NCI-H69 (cell line): ENCODE measurements at regions not wholly inside any gene's neighbourhood (a gene's known extent, or its start where the extent isn't known, plus 50 kb on each side); places are given as distances from the start of the nearest gene placed in this dataset.

ENCODE experiments used
- DNase-seq: peaks from one replicate; lab custom pipeline; 2025; lab: John Stamatoyannopoulos, UW

DNA sequence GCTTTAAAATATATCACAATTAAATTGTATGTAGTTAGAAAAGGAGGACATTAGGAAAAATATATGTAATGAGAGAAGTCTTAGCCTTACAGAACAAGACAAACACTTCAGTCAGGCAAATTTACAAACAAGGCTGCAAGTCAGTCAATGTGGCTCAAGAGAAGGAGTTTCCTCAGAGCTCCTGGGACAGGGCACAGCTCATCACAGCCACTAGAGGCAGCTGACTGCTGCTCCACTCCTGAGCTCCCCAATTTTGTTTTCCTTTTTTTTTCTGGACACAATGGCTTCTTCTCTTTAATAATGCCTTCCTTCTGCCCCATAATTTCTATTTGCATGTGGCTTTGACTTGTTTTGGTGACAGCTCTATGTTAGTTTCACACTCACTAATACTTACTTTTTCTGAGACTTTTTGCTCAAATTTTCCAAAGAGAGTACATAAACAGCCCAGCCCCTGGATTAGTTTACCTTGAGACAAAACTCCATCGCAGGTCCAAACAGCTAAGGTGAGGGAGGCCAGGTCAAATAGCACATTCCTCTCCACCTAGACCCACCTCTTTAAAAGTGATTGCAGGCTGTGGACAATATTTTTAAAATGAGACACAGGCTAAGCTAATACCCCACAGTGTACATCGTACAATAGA, 850.4 kb upstream of the FRG1 start:
- DNase-seq = peak; percentile 11

DNA sequence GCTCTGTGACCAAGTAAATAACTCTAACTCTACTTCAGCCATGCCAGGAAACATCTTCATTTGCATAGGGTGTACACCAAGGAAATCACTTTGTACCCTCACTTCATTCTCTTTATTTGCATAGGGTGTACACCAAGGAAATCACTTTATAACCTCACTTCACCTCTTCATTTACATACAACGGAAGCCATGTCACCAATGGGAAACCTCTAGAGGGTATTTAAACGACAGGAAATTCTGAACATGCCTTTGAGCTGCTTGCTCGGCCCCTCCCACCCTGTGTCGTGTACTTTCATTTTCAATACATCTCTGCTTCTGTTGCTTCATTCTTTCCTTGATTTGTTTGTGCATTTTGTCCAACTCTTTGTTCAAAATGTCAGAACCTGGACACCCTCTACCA, 848.1 kb upstream of the FRG1 start:
- no peak for DNase-seq

DNA sequence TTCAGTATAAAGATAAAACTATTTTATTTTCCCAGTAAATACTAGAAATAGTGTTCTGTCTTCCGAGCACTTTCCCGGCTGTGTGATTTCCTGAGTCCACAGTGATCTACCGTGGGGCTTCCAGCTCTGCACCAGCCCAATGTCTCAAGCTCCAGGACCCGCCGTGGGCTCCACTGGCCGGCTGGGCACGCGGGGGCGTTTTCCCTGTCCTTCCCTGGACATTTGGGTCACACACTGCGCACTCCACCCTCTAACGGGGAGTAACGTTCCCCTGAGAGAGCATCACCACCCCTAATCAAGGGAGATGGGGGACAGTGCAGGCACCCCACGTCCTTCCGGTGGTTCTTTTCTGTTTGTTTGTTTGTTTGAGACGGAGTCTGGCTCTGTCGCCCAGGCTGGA, 844.6 kb upstream of the FRG1 start:
- no peak for DNase-seq

DNA sequence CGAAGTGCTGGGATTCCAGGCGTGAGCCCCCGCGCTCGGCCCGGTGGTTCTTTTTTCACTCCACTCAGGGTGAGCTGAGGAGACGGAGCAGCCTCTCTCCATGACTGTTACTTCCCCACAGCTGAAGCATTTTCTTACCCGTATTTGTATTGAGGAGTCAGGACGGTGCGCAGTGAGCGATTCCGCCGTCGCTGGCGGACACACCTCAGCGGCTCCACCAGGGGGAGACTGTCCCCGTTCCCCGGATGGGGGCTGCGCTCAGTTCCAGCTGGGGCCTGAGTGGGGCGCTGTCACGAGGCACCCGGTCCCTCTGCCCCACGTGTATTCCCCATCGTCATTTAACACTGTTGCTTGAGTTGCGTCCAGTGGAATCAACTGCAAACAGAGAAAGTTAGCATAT, 844.0 kb upstream of the FRG1 start:
- DNase-seq = no peak

DNA sequence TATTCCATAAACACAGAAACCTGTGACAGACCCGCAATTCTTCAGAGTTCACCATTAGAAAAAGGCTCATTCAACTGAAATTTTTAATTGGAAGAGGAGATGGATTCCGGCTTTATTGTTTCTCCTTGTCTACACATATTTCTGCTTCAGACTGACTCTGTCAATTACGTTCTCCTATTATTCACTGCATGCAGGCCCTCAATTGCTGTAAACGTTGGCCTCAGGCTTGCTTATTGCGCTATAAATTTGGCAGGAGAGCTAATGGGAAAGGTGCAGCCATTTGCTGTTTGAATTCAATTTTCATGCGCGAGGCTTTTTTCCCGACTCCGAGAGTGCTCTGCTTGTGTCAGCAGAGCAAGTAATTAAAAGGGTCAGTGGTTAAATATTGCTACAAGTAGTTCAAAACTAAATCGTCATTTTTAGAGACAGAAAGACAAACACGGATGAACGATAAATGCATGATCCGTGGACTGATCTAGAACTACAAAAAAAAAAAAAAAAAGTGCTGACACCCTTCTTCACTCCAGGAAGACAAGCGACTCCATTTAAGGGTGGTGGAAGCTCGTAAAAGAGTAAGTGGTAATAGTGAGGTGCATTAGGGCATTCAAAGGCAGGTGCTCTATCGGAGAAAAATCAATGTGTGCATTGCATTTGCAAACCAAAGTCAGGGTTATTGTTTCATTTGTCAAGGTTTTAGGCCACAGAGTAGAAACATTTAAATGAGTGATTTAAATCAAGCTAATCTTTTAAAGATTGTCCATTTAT, 841.6 kb upstream of the FRG1 start:
- peak; percentile 53 for DNase-seq

DNA sequence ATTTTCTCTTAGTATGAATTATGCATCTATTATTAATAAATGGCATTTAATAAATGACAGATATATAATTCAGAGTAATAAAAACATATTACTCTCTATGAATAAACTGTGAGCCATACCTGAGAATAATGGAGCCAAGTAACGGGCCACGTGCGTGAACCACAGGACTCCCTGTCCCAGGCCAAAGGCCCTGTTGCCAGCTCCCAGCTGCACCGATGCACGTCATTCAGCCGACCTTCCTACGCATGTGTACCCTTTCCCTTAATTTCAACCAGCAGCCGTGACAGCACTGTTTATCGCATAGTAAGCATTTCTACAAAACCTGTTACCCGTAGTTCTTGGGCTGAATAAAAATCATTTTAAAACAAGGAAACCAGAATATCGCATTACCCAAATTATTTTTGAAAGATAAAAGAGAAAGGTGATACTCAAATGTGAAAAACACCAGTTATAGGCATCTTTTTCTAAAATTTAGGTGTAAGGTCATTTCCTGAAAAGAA, 827.2 kb upstream of the FRG1 start:
- DNase-seq = no peak

DNA sequence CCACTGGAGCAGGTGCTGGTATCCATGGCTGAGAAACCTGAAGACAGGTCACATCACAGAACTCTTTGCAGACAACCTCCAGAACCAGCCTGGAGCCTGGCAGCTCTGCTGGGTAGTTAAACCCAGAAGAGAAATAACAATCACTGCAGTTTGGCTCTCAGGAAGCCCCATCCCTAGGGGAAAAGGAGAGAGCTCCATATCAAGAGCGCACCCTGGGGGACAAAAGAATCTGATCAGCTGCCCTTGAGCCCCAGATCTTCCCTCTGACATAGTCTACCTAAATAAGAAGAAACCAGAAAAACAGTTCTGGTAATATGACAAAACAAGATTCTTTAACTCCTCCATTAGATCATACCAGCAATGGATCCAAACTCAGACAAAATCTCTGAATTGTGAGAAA, 823.2 kb upstream of the FRG1 start:
- peak; percentile 1 for DNase-seq

DNA sequence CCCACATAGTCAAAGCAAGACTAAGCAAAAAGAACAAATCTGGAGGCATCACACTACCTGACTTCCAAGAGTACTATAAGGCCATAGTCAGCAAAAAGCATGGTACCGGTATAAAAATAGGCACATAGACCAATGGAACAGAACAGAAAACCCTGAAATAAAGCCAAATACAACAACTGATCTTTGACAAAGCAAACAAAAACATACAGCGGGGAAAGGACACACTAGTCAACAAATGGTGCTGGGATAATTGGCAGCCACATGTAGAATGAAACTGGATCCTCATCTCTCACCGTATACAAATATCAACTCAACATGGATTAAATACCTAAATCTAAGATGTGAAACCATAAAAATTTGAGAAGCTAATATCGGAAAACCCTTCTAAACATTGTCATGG, 819.3 kb upstream of the FRG1 start:
- DNase-seq = peak; percentile 18

DNA sequence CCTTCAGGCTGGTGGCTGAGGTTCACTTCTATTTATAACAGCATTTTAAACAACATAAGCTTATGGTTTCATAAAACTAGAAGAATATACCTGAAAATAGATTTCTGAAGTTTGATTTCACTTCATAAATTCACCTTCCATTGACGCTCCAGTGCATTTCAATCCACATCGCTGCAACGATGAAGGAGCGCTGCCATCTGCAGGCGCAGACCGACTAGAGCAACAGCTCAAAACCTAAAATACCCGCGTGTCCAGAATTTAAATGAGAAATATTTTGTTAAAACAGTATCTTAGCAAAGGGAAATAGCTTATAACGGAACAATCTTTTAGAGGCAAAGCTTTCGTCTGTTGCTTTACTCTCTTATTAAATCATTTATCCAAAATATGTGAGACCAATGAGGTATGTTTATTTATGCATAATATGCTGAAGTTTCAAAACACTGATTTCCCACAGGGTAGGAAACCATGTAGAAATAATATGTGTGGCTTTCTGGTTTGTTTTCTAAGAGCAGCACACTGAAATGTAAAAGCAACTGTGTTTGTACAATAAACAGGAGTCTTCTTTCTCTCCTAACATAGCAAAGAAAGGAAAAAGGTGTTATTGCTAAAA, 816.4 kb upstream of the FRG1 start:
- DNase-seq = peak; percentile 51

DNA sequence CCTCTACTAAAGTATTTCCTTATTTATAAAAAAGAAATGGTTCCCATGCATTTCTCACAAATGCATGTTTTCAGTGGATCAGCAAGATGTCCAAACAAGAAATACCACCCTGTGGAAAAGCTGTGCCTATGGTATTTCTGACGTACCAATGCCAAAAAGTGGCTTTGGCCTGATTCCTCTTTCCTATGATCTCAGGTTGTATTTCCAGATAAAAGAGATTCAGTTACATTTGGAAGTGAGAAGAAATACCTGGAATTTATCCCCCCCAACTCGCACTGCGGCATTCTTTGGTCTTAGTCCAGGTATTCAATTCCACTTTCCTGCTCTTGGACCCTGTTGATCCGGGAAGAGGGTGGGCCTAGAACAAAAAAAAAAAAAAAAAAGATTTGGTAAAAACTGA, 815.9 kb upstream of the FRG1 start:
- DNase-seq = no peak

DNA sequence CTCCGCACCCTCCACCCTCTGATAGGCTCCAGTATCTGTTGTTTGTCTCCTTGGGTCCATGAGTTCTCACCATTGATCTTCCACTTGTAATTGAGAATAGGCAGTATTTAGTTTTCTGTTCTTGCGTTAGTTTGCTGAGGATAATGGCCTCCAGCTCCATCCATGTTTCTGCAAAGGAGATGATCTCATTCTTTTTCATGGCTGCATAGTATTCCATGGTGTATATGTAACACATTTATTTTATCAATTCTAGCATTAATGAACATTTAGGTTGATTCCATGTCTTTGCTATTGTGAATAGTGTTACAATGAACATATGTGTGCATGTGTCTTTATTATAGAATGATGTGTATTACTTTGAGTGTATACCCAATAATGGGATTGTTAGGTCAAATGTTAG, 814.6 kb upstream of the FRG1 start:
- DNase-seq = no peak

DNA sequence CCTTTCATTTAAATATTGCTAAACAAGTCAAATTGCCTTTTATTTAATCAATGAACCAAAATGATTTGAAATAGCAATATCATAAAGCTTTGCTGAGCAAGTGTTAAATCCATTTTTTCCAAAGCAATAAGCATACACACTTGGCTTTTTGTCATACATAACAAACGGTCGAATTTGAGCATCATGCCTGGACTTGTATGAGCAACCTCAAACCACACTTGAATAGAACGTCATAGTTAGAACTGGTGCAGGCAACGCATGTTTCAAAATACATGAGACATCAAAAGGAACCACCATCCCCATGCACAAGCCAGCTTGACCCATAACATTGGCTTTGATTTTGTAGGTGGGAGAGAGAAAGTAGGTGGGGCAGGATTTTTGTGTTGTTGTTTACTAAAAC, 812.3 kb upstream of the FRG1 start:
- no peak for DNase-seq

DNA sequence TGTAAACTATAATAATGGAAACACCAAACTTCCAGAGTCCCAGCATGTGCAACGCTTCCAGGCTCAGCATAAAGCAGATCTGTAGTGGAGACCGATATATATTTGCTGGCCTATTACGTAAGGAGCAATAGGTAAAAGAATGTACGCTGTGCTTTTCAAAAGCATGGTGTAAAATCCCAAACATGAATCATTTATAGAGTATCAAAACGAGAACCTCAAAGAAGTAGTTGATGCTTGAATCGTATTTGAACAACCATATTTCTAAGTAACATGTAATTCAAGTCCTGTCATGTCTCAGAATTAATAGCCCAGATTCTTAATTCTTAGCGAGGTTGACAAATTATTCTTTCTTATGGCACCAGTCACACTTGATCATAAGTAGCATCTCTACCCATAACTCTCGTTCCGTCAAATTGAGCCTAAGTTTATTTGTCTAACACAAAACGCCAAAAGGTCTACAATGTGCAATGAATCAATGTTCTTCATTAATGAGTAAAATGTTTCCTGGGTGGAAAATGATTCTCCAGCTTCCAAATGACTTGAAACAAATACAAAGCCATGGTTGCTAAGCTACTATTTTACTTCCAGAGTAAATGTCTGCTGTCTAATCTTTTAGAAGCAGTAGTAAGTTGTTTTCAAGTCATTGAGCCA, 811.5 kb upstream of the FRG1 start:
- no peak for DNase-seq

DNA sequence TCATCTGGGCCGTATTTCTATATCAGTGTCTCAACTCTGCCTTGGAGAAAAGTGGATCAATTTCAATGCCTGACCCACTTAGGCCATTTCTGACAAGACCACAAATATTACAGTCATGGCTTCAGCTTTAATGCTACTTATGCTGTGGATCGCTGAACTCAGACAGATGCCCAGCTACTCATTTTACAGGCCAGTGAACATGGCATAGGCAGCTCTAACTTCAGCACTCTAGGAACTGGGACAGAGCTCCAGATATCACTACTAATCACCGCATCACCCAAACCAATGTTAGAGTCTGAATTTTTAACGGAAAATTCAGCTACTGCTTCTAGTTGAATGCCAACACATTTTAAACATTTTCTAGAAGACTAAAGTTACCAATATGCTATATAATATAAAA, 809.6 kb upstream of the FRG1 start:
- no peak for DNase-seq

DNA sequence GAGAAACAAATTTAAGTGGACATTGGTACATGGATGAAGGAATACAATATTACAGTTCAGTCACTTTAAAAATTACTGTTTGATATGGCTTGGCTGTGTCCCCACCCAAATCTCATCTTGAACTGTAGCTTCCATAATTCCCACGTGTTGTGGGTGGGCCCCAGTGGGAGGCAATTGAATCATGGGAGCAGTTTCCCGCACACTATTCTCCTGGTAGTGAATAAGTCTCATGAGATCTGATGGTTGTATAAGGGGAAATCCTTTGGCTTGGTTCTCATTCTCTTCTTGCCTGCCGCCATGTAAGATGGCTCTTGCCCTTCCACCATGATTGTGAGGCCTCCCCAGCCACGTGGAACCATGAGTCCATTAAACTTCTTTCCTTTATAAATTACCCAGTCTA, 804.2 kb upstream of the FRG1 start:
- DNase-seq = no peak

DNA sequence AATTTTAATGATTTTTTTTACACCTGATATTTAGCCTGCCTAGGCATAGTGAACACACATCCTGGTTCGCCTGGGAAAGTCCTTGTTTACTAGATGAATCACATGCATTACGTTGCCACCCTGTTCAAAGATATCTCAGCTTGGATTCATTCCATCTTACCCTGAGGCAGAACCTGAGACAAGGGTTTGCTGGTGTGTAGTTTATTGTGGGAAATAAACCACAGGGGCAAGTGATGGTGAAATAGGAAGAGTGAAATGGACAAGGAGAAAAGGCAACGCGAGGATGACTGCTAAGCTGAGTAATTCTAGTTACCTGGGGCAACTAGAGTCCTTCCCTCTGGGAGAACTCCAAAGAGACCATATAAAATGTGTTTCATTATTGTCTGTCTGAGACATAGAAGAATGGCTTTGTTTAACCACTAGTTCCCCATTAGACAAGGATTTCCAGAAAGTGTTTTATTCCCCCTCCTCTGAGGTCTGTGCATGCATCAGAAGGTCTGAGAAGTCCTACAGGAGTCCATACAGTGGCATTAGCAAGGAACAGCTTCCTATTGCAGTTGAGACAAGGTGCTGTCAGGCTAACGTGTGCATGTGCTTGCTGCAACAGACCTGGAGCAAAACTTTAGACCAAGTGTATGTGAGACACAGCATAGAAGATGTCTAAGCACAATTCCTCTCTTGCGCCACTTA, 797.3 kb upstream of the FRG1 start:
- DNase-seq = peak; percentile 60

DNA sequence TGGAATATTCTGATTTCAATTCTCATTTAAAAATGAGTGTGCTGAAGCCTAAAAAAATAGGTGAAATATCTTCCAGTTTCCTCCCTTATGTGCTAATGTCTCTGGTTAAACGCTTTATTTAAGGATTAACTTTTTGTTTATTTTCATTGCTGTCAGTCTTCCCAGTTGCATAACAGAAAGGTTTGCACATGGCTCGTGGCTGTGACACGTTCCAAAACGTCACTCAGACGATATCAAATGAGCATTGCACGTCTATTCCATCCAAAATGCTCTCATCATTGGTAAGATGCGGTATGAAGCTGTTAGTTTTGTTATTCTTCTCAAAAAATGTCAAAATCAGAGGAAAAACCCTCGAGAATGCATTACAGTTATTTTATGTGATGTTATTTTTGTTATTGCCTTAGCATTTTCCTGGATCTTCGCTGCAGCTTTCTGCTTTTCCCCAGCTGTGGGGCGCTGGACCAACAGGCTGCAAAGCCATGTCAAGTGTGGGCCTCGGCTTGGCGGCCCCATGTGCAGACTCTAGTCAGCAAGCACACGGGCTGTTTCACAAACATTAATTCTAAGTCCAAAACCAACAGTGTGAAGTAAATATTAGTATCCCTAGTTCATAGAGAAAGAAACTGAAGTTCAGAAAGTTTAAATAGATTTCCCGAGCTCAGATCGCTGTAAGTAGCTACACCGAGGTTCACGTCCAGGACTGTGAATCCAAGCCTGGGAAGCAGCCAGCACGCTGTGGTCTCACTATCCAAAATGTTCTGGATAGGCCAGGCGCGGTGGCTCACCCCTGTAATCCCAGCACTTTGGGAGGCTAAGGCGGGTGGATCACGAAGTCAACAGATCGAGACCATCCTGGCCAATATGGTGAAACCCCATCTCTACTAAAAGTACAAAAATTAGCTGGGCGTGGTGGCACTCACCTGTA, 793.4 kb upstream of the FRG1 start:
- DNase-seq = no peak

DNA sequence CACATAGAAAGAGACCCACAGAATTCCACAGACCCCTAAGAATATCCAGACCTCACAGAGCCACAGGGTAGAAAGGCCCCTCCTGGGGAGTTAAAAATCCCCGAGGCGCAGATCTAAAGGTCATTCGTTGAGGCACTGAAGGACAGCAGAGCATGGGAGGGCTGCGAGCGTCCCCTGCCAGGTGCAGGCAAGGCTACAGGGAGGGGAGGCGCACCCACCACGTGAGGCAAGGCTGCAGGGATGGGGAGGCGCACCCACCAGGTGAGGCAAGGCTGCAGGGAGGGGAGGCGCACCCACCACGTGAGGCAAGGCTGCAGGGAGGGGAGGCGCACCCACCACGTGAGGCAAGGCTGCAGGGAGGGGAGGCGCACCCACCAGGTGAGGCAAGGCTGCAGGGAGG, 785.6 kb upstream of the FRG1 start:
- DNase-seq = peak; percentile 23

DNA sequence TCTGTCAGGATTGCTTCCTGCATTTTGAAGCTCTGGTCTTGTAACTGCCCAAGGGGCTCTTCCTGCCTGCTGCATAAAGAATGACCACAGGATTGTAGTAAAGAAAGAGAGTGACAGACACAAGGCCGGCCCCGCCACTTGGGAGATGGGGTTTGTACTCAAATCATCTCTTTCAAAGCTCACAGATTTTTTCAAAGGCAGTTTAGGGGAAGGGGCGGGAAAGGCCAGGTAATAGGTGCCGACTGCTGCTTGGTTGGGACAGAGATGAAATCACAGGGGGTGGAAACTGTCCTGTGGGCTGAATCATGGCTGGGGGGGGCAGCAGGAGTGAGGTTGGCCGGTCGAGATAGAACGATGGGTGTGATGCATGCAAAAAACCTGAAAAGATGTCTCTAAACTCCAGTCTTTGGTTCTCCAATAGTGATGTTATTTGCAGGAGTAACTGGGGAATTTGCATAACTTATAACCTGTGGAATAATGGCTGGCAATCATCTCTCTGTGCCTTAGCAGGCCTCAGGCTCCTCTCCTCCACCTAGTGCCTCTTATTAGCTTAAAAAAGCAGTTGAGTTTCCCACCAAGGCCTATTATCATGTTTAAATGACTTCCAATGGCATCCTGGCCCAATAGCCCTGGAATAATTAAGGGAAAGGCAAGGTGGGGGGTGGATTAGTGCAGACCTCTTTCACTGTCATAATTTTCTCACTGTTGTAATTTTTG, 778.4 kb upstream of the FRG1 start:
- no peak for DNase-seq

DNA sequence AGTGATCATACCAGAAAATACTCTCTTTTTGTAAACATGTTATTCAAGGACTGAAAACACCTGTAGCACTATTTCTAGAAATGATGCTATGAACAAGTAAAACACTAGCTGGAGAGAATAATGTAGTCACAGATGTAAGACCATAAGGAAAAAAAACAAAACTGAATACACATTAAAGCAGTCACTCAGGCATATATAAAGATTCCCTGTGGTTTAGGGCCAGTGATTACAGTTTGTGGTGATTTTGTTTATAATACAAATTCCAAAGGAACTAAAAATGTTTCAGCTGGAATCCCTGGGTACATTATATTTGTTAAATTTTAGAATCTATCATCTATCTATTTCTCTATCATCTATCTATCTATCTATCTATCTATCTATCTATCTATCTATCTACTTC, 777.8 kb upstream of the FRG1 start:
- no peak for DNase-seq
